WTC11 (cell line): ENCODE measurements at regions not wholly inside any gene's neighbourhood (a gene's known extent, or its start where the extent isn't known, plus 50 kb on each side); places are given as distances from the start of the nearest gene placed in this dataset.

ENCODE experiments used
- ATAC-seq: fragments of 200-7000 bp; cut with Tn5 transposase; 2 replicates; pipeline ENCODE4 v1.10.0; 2021; ENCODE audit warnings: mild to moderate bottlenecking, moderate library complexity
- CTCF ChIA-PET: fragments of 300-600 bp; sonication (Branson Sonifier 250); formaldehyde crosslinking; loops from one replicate; lab custom pipeline; 2021; ENCODE audit warnings: antibody characterized with exemption; lab: Charles Lee
- POLR2A ChIA-PET: fragments of 350-600 bp; sonication (Branson Sonifier 250); formaldehyde crosslinking; loops from one replicate; lab custom pipeline; 2021; ENCODE audit warnings: antibody characterized with exemption; lab: Charles Lee
- DNase-seq: peaks from one replicate; pipeline ENCODE4 v3.0.0; 2021; ENCODE audit warnings: low spot score
- H3K27ac Mint-ChIP-seq: 2 replicates; pipeline ENCODE4 v1.8.0; 2021; ENCODE audit warnings: mixed read lengths
- H3K27me3 Mint-ChIP-seq: 2 replicates; pipeline ENCODE4 v1.8.0; 2021; ENCODE audit warnings: low read depth, mild to moderate bottlenecking, moderate library complexity, mixed read lengths
- H3K36me3 Mint-ChIP-seq: 2 replicates; pipeline ENCODE4 v1.8.0; 2021; ENCODE audit warnings: mixed read lengths
- H3K4me1 Mint-ChIP-seq: 2 replicates; pipeline ENCODE4 v1.8.0; 2022; ENCODE audit warnings: mixed read lengths
- H3K4me3 Mint-ChIP-seq: 2 replicates; pipeline ENCODE4 v1.8.0; 2021; ENCODE audit warnings: mild to moderate bottlenecking, moderate library complexity, mixed read lengths
- H3K9me3 Mint-ChIP-seq: 2 replicates; pipeline ENCODE4 v1.8.0; 2021; ENCODE audit warnings: mixed read lengths
- CBFB ChIP-seq: sonication (generic); formaldehyde crosslinking; IDR thresholded peaks from 2 replicates; pipeline ENCODE4 v1.8.1; 2022; ENCODE audit warnings: mild to moderate bottlenecking, low read depth, missing genetic modification reagents
- CREM ChIP-seq: sonication (generic); formaldehyde crosslinking; IDR thresholded peaks from 2 replicates; pipeline ENCODE4 v1.8.1; 2022; ENCODE audit warnings: mild to moderate bottlenecking, missing genetic modification reagents, moderate library complexity
- GABPB1 ChIP-seq: sonication (generic); formaldehyde crosslinking; IDR thresholded peaks from 2 replicates; pipeline ENCODE4 v1.8.1; 2023; ENCODE audit warnings: mild to moderate bottlenecking, missing genetic modification reagents
- JAZF1 ChIP-seq: fragments of 250-450 bp; sonication (Bioruptor Pico); IDR thresholded peaks from 2 replicates; pipeline ENCODE4 v1.9.0; 2021; ENCODE audit warnings: moderate library complexity, mild to moderate bottlenecking, inconsistent platforms
- MYBL2 ChIP-seq: sonication (generic); formaldehyde crosslinking; IDR thresholded peaks from 2 replicates; pipeline ENCODE4 v1.8.1; 2023; ENCODE audit warnings: mild to moderate bottlenecking, moderate library complexity, missing genetic modification reagents
- NR1H2 ChIP-seq: sonication (generic); formaldehyde crosslinking; IDR thresholded peaks from 2 replicates; pipeline ENCODE4 v1.9.0; 2021; ENCODE audit warnings: mild to moderate bottlenecking, moderate library complexity, missing genetic modification reagents
- PRRX2 ChIP-seq: fragments of 250-450 bp; sonication (Bioruptor Pico); IDR thresholded peaks from 2 replicates; pipeline ENCODE4 v1.8.0; 2021; ENCODE audit warnings: mild to moderate bottlenecking
- RORB ChIP-seq: fragments of 250-450 bp; sonication (Bioruptor Pico); IDR thresholded peaks from 2 replicates; pipeline ENCODE4 v1.9.0; 2021; ENCODE audit warnings: mild to moderate bottlenecking
- TEAD1 ChIP-seq: sonication (generic); formaldehyde crosslinking; IDR thresholded peaks from 2 replicates; pipeline ENCODE4 v1.8.0; 2022; ENCODE audit warnings: mild to moderate bottlenecking, missing genetic modification reagents
- TF ChIP-seq, protein P1 (sequence below): sonication (generic); formaldehyde crosslinking; conservative IDR thresholded peaks from 2 replicates; pipeline ENCODE4 v1.8.1; 2022; ENCODE audit warnings: mild to moderate bottlenecking, missing genetic modification reagents
- TF ChIP-seq, protein P2 (sequence below): fragments of 200-600 bp; IDR thresholded peaks from 2 replicates; pipeline ENCODE4 v1.8.0; 2022; ENCODE audit warnings: antibody characterized with exemption
- TF ChIP-seq, protein P3 (sequence below): fragments of 250-450 bp; sonication (Bioruptor Pico); IDR thresholded peaks from 2 replicates; pipeline ENCODE4 v1.9.0; 2021; ENCODE audit warnings: mild to moderate bottlenecking
- TF ChIP-seq, protein P4 (sequence below): sonication (generic); formaldehyde crosslinking; IDR thresholded peaks from 2 replicates; pipeline ENCODE4 v1.8.1; 2022; ENCODE audit warnings: low read depth, mild to moderate bottlenecking, moderate library complexity, missing genetic modification reagents, borderline replicate concordance
- TF ChIP-seq, protein P5 (sequence below): fragments of 250-450 bp; sonication (Bioruptor Pico); IDR thresholded peaks from 2 replicates; pipeline ENCODE4 v1.8.0; 2021; ENCODE audit warnings: mild to moderate bottlenecking
- TF ChIP-seq, protein P6 (sequence below): sonication (generic); formaldehyde crosslinking; IDR thresholded peaks from 2 replicates; pipeline ENCODE4 v1.8.0; 2022; ENCODE audit warnings: missing genetic modification reagents
- TF ChIP-seq, protein P7 (sequence below): sonication (generic); formaldehyde crosslinking; IDR thresholded peaks from 2 replicates; pipeline ENCODE4 v1.8.1; 2023; ENCODE audit warnings: mild to moderate bottlenecking, missing genetic modification reagents

DNA sequence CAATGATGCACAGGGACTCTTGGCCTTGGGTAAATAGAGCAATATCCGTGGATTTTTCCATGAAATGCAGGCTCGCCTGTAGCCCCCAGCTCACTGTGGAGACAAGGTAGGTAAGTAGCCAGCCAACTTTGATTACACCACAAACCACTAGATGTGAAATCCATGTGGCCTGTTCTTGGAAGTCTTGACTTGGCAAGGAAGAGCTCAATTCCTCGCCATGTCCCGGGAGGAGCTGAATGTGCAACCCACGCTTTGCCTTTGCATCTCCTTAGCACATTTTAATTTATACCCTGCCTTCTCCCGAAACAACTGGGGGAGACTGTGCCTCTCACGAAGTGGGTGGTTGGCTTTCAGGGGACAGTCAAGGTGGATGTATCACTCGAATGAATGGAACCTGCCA, 347.7 kb upstream of the MKI67 start:
- Mint-ChIP-seq H3K27me3 (no peaks in the 10 kb centered on the region), H3K4me3 (no peak overlapping the region), H3K9me3 (no peaks in the 10 kb centered on the region), H3K4me1 (peaks cover 6% of the 10 kb centered on the region), H3K36me3 (no peaks in the 10 kb centered on the region), H3K27ac (no peak overlapping the region)
- CTCF ChIA-PET: no interaction called here
- POLR2A ChIA-PET: no interaction called here
- ATAC-seq (no peak), DNase-seq (no peak)
- TF ChIP-seq NR1H2 (CRISPR knock-in tag): no peak

DNA sequence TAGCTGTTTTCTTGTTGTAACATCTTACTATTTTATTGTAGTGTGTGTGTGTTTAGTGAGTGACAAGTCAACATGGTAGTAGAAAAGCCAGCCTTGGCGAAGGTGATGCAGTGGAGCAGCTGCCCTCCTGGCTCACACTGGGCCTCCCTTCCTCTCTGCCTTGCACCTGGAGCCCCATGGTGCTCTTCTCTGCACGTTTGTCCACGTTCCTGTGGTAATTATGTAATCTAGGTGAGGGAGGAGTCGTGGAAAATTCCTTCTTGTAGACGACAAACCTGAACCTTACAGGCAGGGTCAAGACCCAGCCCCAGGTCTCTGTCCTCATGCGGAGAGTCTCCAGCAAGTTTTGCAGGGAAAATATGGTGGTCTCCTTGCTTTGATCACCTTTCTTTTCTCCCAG, 348.3 kb upstream of the MKI67 start:
- Mint-ChIP-seq H3K36me3 (no peaks in the 10 kb centered on the region), H3K9me3 (no peaks in the 10 kb centered on the region), H3K27ac (no peak overlapping the region)
- TF ChIP-seq, protein P1, sequence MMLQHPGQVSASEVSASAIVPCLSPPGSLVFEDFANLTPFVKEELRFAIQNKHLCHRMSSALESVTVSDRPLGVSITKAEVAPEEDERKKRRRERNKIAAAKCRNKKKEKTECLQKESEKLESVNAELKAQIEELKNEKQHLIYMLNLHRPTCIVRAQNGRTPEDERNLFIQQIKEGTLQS (CRISPR knock-in tag): no peak
- TF ChIP-seq TEAD1: no peak
- no peak for TF ChIP-seq GABPB1 (CRISPR knock-in tag)
- TF ChIP-seq, protein P2, sequence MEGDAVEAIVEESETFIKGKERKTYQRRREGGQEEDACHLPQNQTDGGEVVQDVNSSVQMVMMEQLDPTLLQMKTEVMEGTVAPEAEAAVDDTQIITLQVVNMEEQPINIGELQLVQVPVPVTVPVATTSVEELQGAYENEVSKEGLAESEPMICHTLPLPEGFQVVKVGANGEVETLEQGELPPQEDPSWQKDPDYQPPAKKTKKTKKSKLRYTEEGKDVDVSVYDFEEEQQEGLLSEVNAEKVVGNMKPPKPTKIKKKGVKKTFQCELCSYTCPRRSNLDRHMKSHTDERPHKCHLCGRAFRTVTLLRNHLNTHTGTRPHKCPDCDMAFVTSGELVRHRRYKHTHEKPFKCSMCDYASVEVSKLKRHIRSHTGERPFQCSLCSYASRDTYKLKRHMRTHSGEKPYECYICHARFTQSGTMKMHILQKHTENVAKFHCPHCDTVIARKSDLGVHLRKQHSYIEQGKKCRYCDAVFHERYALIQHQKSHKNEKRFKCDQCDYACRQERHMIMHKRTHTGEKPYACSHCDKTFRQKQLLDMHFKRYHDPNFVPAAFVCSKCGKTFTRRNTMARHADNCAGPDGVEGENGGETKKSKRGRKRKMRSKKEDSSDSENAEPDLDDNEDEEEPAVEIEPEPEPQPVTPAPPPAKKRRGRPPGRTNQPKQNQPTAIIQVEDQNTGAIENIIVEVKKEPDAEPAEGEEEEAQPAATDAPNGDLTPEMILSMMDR: no peak
- TF ChIP-seq PRRX2 (CRISPR knock-in tag): no peak
- TF ChIP-seq, protein P3, sequence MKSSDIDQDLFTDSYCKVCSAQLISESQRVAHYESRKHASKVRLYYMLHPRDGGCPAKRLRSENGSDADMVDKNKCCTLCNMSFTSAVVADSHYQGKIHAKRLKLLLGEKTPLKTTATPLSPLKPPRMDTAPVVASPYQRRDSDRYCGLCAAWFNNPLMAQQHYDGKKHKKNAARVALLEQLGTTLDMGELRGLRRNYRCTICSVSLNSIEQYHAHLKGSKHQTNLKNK (CRISPR knock-in tag): no peak
- no peak for TF ChIP-seq JAZF1
- TF ChIP-seq MYBL2: no peak
- TF ChIP-seq, protein P4, sequence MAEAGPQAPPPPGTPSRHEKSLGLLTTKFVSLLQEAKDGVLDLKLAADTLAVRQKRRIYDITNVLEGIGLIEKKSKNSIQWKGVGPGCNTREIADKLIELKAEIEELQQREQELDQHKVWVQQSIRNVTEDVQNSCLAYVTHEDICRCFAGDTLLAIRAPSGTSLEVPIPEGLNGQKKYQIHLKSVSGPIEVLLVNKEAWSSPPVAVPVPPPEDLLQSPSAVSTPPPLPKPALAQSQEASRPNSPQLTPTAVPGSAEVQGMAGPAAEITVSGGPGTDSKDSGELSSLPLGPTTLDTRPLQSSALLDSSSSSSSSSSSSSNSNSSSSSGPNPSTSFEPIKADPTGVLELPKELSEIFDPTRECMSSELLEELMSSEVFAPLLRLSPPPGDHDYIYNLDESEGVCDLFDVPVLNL: no peak
- TF ChIP-seq, protein P5, sequence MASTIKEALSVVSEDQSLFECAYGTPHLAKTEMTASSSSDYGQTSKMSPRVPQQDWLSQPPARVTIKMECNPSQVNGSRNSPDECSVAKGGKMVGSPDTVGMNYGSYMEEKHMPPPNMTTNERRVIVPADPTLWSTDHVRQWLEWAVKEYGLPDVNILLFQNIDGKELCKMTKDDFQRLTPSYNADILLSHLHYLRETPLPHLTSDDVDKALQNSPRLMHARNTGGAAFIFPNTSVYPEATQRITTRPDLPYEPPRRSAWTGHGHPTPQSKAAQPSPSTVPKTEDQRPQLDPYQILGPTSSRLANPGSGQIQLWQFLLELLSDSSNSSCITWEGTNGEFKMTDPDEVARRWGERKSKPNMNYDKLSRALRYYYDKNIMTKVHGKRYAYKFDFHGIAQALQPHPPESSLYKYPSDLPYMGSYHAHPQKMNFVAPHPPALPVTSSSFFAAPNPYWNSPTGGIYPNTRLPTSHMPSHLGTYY (CRISPR knock-in tag): no peak
- no peak for TF ChIP-seq RORB (CRISPR knock-in tag)
- TF ChIP-seq, protein P6, sequence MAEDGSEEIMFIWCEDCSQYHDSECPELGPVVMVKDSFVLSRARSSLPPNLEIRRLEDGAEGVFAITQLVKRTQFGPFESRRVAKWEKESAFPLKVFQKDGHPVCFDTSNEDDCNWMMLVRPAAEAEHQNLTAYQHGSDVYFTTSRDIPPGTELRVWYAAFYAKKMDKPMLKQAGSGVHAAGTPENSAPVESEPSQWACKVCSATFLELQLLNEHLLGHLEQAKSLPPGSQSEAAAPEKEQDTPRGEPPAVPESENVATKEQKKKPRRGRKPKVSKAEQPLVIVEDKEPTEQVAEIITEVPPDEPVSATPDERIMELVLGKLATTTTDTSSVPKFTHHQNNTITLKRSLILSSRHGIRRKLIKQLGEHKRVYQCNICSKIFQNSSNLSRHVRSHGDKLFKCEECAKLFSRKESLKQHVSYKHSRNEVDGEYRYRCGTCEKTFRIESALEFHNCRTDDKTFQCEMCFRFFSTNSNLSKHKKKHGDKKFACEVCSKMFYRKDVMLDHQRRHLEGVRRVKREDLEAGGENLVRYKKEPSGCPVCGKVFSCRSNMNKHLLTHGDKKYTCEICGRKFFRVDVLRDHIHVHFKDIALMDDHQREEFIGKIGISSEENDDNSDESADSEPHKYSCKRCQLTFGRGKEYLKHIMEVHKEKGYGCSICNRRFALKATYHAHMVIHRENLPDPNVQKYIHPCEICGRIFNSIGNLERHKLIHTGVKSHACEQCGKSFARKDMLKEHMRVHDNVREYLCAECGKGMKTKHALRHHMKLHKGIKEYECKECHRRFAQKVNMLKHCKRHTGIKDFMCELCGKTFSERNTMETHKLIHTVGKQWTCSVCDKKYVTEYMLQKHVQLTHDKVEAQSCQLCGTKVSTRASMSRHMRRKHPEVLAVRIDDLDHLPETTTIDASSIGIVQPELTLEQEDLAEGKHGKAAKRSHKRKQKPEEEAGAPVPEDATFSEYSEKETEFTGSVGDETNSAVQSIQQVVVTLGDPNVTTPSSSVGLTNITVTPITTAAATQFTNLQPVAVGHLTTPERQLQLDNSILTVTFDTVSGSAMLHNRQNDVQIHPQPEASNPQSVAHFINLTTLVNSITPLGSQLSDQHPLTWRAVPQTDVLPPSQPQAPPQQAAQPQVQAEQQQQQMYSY (CRISPR knock-in tag): no peak
- TF ChIP-seq, protein P7, sequence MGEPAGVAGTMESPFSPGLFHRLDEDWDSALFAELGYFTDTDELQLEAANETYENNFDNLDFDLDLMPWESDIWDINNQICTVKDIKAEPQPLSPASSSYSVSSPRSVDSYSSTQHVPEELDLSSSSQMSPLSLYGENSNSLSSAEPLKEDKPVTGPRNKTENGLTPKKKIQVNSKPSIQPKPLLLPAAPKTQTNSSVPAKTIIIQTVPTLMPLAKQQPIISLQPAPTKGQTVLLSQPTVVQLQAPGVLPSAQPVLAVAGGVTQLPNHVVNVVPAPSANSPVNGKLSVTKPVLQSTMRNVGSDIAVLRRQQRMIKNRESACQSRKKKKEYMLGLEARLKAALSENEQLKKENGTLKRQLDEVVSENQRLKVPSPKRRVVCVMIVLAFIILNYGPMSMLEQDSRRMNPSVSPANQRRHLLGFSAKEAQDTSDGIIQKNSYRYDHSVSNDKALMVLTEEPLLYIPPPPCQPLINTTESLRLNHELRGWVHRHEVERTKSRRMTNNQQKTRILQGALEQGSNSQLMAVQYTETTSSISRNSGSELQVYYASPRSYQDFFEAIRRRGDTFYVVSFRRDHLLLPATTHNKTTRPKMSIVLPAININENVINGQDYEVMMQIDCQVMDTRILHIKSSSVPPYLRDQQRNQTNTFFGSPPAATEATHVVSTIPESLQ (CRISPR knock-in tag): no peak
- no peak for TF ChIP-seq CBFB (CRISPR knock-in tag)
- no peak for TF ChIP-seq CREM (CRISPR knock-in tag)
- TF ChIP-seq, all 79 proteins: peak for 0
- peaks cover 6% of the 10 kb centered on the region for H3K4me1 Mint-ChIP-seq
- POLR2A ChIA-PET: no interaction called here
- DNase-seq (no peak), ATAC-seq (no peak)
- no peaks in the 10 kb centered on the region for H3K27me3 Mint-ChIP-seq
- no peak overlapping the region for H3K4me3 Mint-ChIP-seq
- CTCF ChIA-PET: no interaction called here
